Chondrocyte (in vitro differentiated cells): ENCODE measurements at regions not wholly inside any gene's neighbourhood (a gene's known extent, or its start where the extent isn't known, plus 50 kb on each side); places are given as distances from the start of the nearest gene placed in this dataset.

Experiments used
- DNase-seq: peaks from one replicate; pipeline ENCODE4 v3.0.0; 2021; ENCODE audit warnings: mixed read lengths, low spot score
- H3K27ac Mint-ChIP-seq: one replicate; pipeline ENCODE4 v1.8.0; 2021; ENCODE audit warnings: mild to moderate bottlenecking, moderate library complexity, mixed read lengths; ENCODE audit not compliant: unreplicated experiment
- H3K27me3 Mint-ChIP-seq: 2 replicates; pipeline ENCODE4 v1.8.0; 2021; ENCODE audit warnings: low read depth, mixed read lengths
- H3K36me3 Mint-ChIP-seq: 2 replicates; pipeline ENCODE4 v1.8.0; 2021; ENCODE audit warnings: low read depth, mixed read lengths
- H3K4me1 Mint-ChIP-seq: 2 replicates; pipeline ENCODE4 v1.8.0; 2021; ENCODE audit warnings: low read depth, mild to moderate bottlenecking, mixed read lengths
- H3K4me3 Mint-ChIP-seq: one replicate; pipeline ENCODE4 v1.8.0; 2021; ENCODE audit warnings: mild to moderate bottlenecking, moderate library complexity, mixed read lengths; ENCODE audit not compliant: unreplicated experiment
- H3K9me3 Mint-ChIP-seq: 2 replicates; pipeline ENCODE4 v1.8.0; 2021; ENCODE audit warnings: low read depth, mixed read lengths
- TF ChIP-seq, protein P1 (sequence below): fragments of 200-600 bp; sonication (generic); IDR thresholded peaks from 2 replicates; pipeline ENCODE4 v1.5.0; 2021; ENCODE audit warnings: antibody characterized with exemption, mild to moderate bottlenecking, moderate library complexity

DNA sequence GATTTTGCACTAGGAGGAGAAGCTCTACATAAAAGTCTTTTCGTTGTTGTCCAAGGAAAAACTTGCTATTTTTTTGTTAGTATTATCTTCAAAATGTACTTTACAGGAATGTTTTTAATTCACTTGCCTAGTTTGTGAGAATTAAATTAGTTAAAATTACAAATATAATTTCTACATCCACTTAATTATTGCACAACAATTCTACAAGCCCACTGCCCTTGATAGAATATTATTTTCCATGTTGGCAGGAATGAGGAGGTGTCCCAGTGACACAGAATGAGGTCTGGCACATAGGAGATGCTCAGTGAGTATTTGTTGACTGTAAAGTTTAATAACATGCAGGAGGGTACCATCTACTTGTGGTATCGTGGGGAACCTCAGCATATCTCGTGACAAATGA lies 255.4 kb downstream of the SDHAF3 start:
- H3K4me1 Mint-ChIP-seq: no peaks in the 10 kb centered on the region
- H3K27ac Mint-ChIP-seq: no peak overlapping the region
- peaks cover 3% of the 10 kb centered on the region for H3K9me3 Mint-ChIP-seq
- H3K4me3 Mint-ChIP-seq: no peak overlapping the region
- TF ChIP-seq, protein P1, sequence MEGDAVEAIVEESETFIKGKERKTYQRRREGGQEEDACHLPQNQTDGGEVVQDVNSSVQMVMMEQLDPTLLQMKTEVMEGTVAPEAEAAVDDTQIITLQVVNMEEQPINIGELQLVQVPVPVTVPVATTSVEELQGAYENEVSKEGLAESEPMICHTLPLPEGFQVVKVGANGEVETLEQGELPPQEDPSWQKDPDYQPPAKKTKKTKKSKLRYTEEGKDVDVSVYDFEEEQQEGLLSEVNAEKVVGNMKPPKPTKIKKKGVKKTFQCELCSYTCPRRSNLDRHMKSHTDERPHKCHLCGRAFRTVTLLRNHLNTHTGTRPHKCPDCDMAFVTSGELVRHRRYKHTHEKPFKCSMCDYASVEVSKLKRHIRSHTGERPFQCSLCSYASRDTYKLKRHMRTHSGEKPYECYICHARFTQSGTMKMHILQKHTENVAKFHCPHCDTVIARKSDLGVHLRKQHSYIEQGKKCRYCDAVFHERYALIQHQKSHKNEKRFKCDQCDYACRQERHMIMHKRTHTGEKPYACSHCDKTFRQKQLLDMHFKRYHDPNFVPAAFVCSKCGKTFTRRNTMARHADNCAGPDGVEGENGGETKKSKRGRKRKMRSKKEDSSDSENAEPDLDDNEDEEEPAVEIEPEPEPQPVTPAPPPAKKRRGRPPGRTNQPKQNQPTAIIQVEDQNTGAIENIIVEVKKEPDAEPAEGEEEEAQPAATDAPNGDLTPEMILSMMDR: no peak
- H3K36me3 Mint-ChIP-seq: no peaks in the 10 kb centered on the region
- H3K27me3 Mint-ChIP-seq: peaks cover 3% of the 10 kb centered on the region
- no peak for DNase-seq

DNA sequence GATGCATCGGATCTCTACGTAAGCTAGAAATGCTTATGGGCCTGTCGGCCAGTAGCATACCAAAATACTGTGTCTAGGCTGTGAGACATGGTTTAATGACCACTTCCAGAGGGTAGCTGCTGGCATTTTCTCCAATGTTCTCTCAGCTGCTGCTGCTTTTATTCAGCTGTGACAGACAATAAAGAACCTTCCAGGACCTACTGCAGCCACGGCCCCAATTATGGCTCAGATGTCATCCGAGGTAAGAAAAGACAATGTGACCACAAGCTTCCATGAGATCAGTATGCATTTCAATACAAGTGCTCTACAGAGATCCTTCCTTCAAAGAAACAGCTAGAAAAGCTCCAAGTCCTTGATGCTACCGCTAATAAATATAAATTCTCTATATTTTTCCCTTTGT lies 256.2 kb downstream of the SDHAF3 start:
- Mint-ChIP-seq H3K4me1 (no peaks in the 10 kb centered on the region), H3K9me3 (peaks cover 3% of the 10 kb centered on the region), H3K27me3 (peaks cover 3% of the 10 kb centered on the region), H3K27ac (no peak overlapping the region), H3K4me3 (no peak overlapping the region), H3K36me3 (no peaks in the 10 kb centered on the region)
- TF ChIP-seq, protein P1: no peak
- no peak for DNase-seq

DNA sequence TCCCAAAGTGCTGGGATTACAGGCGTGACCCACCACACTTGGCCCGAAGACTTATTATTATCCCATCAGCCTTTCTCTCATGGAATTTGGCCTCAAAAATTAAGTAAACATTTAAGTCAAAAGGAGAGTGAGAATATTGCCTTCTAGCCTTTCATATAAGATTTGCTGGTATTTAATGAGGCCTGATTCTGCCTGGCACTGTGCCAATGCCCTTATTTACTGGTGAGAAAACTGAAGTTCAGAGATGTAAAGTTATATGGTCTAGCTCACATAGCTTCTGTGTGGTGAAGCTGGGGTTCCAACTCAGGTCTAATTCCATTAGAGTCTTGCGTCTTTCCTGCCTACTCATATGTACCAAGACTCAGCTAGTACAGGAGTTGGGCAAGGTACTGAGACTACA lies 260.2 kb downstream of the SDHAF3 start:
- Mint-ChIP-seq H3K9me3 (peaks cover 3% of the 10 kb centered on the region), H3K36me3 (no peaks in the 10 kb centered on the region), H3K27me3 (peaks cover 9% of the 10 kb centered on the region), H3K4me3 (no peak overlapping the region), H3K27ac (no peak overlapping the region), H3K4me1 (no peaks in the 10 kb centered on the region)
- TF ChIP-seq, protein P1: no peak
- DNase-seq: no peak

DNA sequence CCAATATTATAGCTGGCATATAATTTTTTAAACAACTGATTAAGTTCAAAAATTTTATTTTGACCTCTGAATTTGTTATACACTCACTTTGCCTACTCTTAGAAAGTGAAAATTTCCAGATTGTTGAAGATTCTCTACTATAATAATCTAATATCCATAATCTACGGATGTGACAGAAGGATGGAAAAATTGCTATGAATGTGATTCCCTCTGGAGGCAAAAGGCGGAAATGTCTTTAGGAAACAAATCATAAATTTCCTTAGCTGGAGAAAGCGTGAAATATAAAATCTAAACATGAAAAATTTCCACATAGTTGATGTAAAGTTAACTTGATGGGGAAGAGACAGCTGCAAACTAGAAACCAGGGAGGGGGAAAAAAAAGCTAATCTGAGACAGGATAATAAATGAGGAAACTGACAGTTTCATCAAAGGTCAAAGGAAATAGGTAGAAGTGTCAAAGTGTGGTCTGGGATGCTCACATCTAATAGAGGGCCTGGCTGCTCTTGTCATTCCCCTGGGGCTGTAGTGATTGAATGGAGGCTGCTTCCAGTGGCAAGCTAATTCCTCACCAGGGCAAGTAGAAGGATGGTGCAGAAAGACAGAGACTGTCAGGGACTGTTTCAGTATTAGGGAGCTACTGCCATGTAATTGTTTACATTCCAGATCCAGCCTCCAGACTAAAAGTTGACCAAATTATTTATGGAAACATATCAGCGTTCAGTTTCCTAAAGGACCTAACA lies 264.5 kb downstream of the SDHAF3 start:
- TF ChIP-seq, protein P1: peak; percentile 41
- Mint-ChIP-seq H3K4me1 (no peaks in the 10 kb centered on the region), H3K27ac (no peak overlapping the region), H3K36me3 (no peaks in the 10 kb centered on the region), H3K9me3 (peaks cover 2% of the 10 kb centered on the region), H3K27me3 (peaks cover 9% of the 10 kb centered on the region), H3K4me3 (no peak overlapping the region)
- DNase-seq: no peak

DNA sequence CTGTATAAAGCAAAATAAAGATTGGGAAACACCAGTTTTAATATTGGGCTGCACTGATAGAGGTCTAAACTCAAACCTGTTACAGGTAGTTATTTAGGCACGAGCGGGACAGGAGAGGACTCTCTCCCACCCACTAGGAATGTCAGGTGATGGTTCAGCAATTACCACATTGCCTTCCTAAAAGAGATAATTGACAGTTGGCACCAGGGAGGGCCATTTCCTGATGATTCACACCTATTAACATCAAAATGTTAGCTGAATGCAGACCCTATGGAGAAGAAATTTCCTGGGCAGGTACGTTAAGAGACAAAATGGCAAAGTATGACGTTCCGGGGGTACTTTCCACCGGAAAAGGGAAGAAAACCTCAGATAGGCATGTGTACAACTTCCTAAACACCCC lies 272.6 kb downstream of the SDHAF3 start:
- Mint-ChIP-seq H3K4me1 (peaks cover 3% of the 10 kb centered on the region), H3K27ac (no peak overlapping the region), H3K9me3 (no peaks in the 10 kb centered on the region), H3K27me3 (no peaks in the 10 kb centered on the region), H3K4me3 (no peak overlapping the region), H3K36me3 (no peaks in the 10 kb centered on the region)
- no peak for DNase-seq
- TF ChIP-seq, protein P1: no peak
